ENCODE measurements at regions not wholly inside any gene's neighbourhood (a gene's known extent, or its start where the extent isn't known, plus 50 kb on each side); places are given as distances from the start of the nearest gene placed in this dataset.

GRCh38 chr5:93008502-93009207, 572.4 kb downstream of the NR2F1-AS1 start:
- no peaks in the 10 kb centered on the region for H3K4me1 ChIP-seq
- no peaks in the 10 kb centered on the region for H3K9me3 ChIP-seq
- TF ChIP-seq CTCF (IDR thresholded peaks at IDR 0.05): no peak
- no peaks in the 10 kb centered on the region for H3K36me3 ChIP-seq (ENCODE audit: insufficient read depth in 1 of 2, low read depth in 1 of 2)
- DNase-seq (no peak), ATAC-seq (no peak)
- no peak overlapping the region for H3K27ac ChIP-seq
- 88 to 92% (median 88%) methylated on average over 7 of the region's 7 CpGs for WGBS, 3 donors
- intact Hi-C loops (cut with DNase I): no loop called here
- no peaks in the 10 kb centered on the region for H3K27me3 ChIP-seq (ENCODE audit: insufficient read depth in 3 of 3, low read length in 2 of 3)
- no peak overlapping the region for H3K4me3 ChIP-seq

DNA sequence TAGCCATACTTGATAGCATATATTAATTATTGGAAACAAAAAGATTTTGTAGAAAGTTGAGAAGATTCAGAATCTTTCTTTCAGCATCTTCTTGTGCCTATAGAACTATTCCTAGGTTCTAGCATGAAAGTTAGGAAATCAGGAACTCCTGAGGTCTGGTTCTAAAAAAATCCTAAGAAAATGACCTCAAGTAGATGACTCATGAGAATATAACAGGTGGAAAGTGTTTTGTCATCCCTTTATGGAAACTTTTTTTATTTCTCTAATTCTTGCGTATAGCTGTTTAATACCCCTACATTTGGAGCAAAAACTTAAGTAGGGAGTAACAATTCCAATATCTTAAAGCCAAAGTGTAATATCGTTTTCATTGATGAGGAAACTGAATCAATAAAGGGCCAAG, 574.1 kb downstream of the NR2F1-AS1 start:
- Histone ChIP-seq H3K4me1 (no peaks in the 10 kb centered on the region), H3K27me3 (ENCODE audit: insufficient read depth in 3 of 3, low read length in 2 of 3) (no peaks in the 10 kb centered on the region), H3K4me3 (no peak overlapping the region), H3K9me3 (no peaks in the 10 kb centered on the region), H3K36me3 (ENCODE audit: insufficient read depth in 1 of 2, low read depth in 1 of 2) (no peaks in the 10 kb centered on the region), H3K27ac (no peak overlapping the region)
- ATAC-seq (no peak), DNase-seq (no peak)
- intact Hi-C loops (cut with DNase I): no loop called here
- 39 to 71% (median 46%) methylated on average over 2 of the region's 2 CpGs for WGBS, 3 donors
- no peak for TF ChIP-seq CTCF (IDR thresholded peaks at IDR 0.05)

- H3K27ac ChIP-seq: no peak overlapping the region
- intact Hi-C loops (cut with DNase I): no loop called here
- H3K27me3 ChIP-seq (ENCODE audit: insufficient read depth in 3 of 3, low read length in 2 of 3): no peaks in the 10 kb centered on the region
- no peak overlapping the region for H3K4me3 ChIP-seq
- H3K36me3 ChIP-seq (ENCODE audit: insufficient read depth in 1 of 2, low read depth in 1 of 2): no peaks in the 10 kb centered on the region
- no peak for DNase-seq
- H3K4me1 ChIP-seq: no peaks in the 10 kb centered on the region
- H3K9me3 ChIP-seq: peaks cover 10% of the 10 kb centered on the region
- TF ChIP-seq CTCF (IDR thresholded peaks at IDR 0.05): no peak
- ATAC-seq: no peak
- WGBS, 3 donors: 46 to 52% (median 48%) methylated on average over 5 of the region's 5 CpGs
Measured at GRCh38 chr5:92998456-92998855, 582.6 kb downstream of the NR2F1-AS1 start.

DNA sequence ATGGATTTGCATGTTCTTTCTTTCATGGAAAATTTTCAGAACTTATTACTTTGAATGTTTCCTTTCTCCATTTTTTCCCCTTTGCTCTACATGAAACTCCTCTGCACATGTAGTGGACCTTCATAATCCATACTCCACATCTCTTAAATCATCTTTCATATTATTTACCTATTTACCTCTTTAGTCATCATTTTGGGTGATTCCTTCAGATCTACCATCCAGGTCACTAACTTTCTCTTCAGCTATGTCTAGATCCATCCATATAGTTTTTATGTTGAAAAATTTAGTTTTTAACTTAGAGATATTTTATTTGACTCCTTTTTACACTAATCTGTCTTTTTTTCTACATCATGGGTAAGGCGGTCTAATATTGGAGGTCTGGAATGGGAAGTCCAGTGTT, 586.6 kb downstream of the NR2F1-AS1 start:
- no peaks in the 10 kb centered on the region for H3K4me1 ChIP-seq
- ATAC-seq: no peak
- H3K9me3 ChIP-seq: peaks cover 10% of the 10 kb centered on the region
- WGBS, 3 donors: 94 to 100% (median 97%) methylated on average over 1 of the region's 1 CpG
- no peak overlapping the region for H3K4me3 ChIP-seq
- no peak for DNase-seq
- TF ChIP-seq CTCF (IDR thresholded peaks at IDR 0.05): no peak
- no peaks in the 10 kb centered on the region for H3K36me3 ChIP-seq (ENCODE audit: insufficient read depth in 1 of 2, low read depth in 1 of 2)
- intact Hi-C loops (cut with DNase I): no loop called here
- no peak overlapping the region for H3K27ac ChIP-seq
- H3K27me3 ChIP-seq (ENCODE audit: insufficient read depth in 3 of 3, low read length in 2 of 3): no peaks in the 10 kb centered on the region

- Histone ChIP-seq H3K9me3 (peaks cover 10% of the 10 kb centered on the region), H3K27ac (no peak overlapping the region)
- ATAC-seq: no peak
Measured at GRCh38 chr5:92992073-92992472, 588.9 kb downstream of the NR2F1-AS1 start.

More at GRCh38 chr5:92992073-92992472, 588.9 kb downstream of the NR2F1-AS1 start:
- DNase-seq: no peak
- intact Hi-C loops (cut with DNase I): no loop called here
- TF ChIP-seq CTCF (IDR thresholded peaks at IDR 0.05): no peak
- H3K36me3 ChIP-seq (ENCODE audit: insufficient read depth in 1 of 2, low read depth in 1 of 2): no peaks in the 10 kb centered on the region
- no peaks in the 10 kb centered on the region for H3K4me1 ChIP-seq
- no peak overlapping the region for H3K4me3 ChIP-seq
- H3K27me3 ChIP-seq (ENCODE audit: insufficient read depth in 3 of 3, low read length in 2 of 3): no peaks in the 10 kb centered on the region
